Small intestine (tissue), 7 donors: ENCODE measurements at regions not wholly inside any gene's neighbourhood (a gene's known extent, or its start where the extent isn't known, plus 50 kb on each side); places are given as distances from the start of the nearest gene placed in this dataset.

Experiments used
- DNase-seq, 2 donors: peaks; one replicate each; pipeline versions ENCODE4 v3.0.0 to v3.0.0-alpha.2; 2013
- FAIRE-seq: peaks from 2 replicates; lab custom pipeline; 2012; peaks lifted over from hg19 to GRCh38; lab: Jason Lieb, UNC
- H3K27ac ChIP-seq, 3 donors: one replicate each; pipeline ENCODE4 v1.5.1; 2013; ENCODE audit warnings: low read length in 2 of 3, mild to moderate bottlenecking in 2 of 3, control low read depth in 1 of 3, inconsistent platforms in 1 of 3, low read depth in 1 of 3, moderate library complexity in 1 of 3
- H3K27me3 ChIP-seq, 3 donors: one replicate each; pipeline ENCODE4 v1.6.1; 2013; ENCODE audit warnings: low read length in 3 of 3, inconsistent platforms in 1 of 3; ENCODE audit not compliant: control insufficient read depth in 3 of 3, insufficient read depth in 3 of 3
- H3K36me3 ChIP-seq, 3 donors: one replicate each; pipeline ENCODE4 v1.6.1; 2013; ENCODE audit warnings: low read length in 3 of 3, inconsistent platforms in 1 of 3, low read depth in 1 of 3, mild to moderate bottlenecking in 1 of 3, moderate library complexity in 1 of 3; ENCODE audit not compliant: control insufficient read depth in 3 of 3, insufficient read depth in 2 of 3
- H3K4me1 ChIP-seq, 3 donors: one replicate each; pipeline ENCODE4 v1.6.1; 2013; ENCODE audit warnings: low read length in 2 of 3, inconsistent platforms in 1 of 3, low read depth in 1 of 3, mild to moderate bottlenecking in 1 of 3, moderate library complexity in 1 of 3; ENCODE audit not compliant: control insufficient read depth in 3 of 3, insufficient read depth in 2 of 3
- H3K4me3 ChIP-seq, 3 donors: one replicate each; pipeline ENCODE4 v1.5.1; 2013; ENCODE audit warnings: low read length in 3 of 3, control low read depth in 1 of 3, inconsistent platforms in 1 of 3, low read depth in 1 of 3, mild to moderate bottlenecking in 1 of 3, moderate library complexity in 1 of 3
- H3K9me3 ChIP-seq, 2 donors: one replicate each; pipeline ENCODE4 v1.6.1; 2013; ENCODE audit warnings: low read depth in 1 of 2, low read length in 1 of 2; ENCODE audit not compliant: control insufficient read depth in 2 of 2, insufficient read depth in 1 of 2
- WGBS, 3 donors: extraction: QIAGEN DNeasy Blood & Tissue Kit; methylation state at CpG; one replicate each; pipeline ENCODE4 v1.1.7; 2013; 5-methylcytosine and 5-hydroxymethylcytosine counted together
- donor health status: healthy with polysubstance abuse.
- donor health status: control.
- donor health status: control.
- donor health status: Bipolar disorder and iron deficiency.
- donor health status: healthy.

DNA sequence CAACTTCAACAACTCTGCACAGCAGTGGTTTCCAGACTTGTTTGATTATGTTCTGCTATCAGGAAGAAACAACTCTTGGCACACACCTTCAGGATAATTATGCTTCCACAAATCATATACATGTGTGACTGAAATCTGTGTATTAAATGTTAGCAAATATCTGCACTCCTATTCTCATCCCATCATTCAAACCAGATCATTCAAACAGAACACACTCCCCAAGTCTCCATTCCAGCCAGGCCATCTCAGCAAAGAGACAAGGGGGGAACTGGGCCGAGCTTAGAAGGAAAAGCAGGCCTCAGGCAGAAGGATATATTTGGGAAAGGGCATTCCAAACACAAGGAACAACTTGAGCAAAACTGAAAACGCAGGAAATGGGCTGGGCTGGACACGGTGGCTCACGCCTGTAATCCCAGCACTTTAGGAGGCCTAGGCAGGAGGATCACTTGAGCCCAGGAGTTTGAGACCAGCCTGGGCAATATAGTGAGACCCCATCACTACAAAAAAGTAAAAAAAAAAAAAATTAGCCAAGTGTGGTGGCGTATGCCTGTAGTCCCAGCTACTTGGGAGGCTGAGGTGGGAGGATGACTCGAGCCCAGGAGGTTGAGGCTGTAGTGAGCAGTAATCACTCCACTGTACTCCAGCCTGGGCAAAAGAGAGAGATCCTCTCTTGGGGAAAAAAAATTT, 62.7 kb downstream of the ZFP36L2 start:
- Histone ChIP-seq H3K4me3 (no peak overlapping the region), H3K9me3 (no peaks in the 10 kb centered on the region), H3K27me3 (no peaks in the 10 kb centered on the region), H3K4me1 (peaks cover 4 to 79% (median 5%) of the 10 kb centered on the region in 3 donors), H3K36me3 (no peaks in the 10 kb centered on the region), H3K27ac (peak overlapping the region; percentile 88 to 92 (median 92))
- FAIRE-seq: no peak
- WGBS, 3 donors: 40 to 59% (median 59%) methylated on average over 6 of the region's 6 CpGs
- DNase-seq: no peak

DNA sequence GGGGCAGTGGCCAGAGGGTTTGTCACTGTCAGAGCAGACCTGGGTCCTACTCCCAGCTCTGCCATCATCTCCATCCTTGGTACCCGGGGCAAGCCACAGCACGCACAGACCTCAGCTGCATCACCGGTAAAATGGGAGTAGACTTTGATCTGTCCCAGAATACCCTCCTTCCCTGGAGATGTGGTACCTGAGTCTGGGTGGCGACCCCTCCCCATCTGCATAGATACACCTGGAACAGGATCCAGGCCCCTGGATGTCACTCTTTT, 64.0 kb downstream of the ZFP36L2 start:
- Histone ChIP-seq H3K27ac (peak overlapping the region; percentile 73 to 90 (median 88)), H3K4me3 (peak overlapping the region in 2 of 3 donors; percentile 2 to 8), H3K9me3 (no peaks in the 10 kb centered on the region), H3K36me3 (no peaks in the 10 kb centered on the region), H3K4me1 (peaks cover 7 to 79% (median 11%) of the 10 kb centered on the region in 3 donors), H3K27me3 (no peaks in the 10 kb centered on the region)
- DNase-seq: peak; percentile 75 to 90
- WGBS, 3 donors: 13 to 76% (median 33%) methylated on average over 4 of the region's 4 CpGs
- no peak for FAIRE-seq

DNA sequence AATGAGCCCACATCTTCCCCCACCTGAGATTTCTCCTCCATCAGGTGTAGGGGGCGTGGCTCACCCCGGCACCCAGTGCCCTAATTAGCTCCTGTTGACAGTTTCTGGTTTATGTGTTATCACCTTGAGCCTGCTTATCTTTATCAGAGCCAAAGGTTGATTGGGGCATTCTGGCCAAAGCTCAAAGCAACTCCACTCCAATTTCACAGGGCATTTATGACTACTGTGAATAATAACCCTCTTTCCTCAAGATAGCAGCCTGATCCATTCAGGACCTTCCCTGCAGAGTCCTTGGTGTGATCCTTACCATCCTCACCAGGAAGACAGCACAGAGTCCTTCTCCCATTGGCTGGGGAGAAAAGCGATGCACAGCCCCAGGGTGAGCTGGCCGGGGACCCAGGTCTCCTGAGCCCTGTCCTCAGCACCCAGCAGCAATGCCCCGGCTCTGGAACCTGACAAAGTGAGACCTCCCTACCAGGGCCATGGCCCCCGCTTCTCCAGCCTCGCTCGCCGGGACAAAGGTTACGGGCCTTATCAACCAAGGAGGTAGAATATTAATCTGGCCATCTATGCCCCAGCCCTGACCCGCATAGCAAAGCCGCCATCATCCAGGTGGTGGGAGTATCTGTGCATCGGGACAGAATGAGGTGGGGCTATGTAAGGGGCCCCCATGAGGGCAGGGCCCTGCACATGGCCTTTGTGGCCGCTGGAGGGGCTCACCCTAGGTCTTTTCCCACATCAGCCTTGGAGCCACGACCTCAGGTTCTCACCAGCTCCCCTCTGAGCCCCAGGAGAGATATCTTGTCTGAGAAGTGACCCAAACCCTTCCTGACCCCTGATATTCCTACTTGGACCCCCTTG, 64.5 kb downstream of the ZFP36L2 start:
- Histone ChIP-seq H3K9me3 (no peaks in the 10 kb centered on the region), H3K27ac (peak overlapping the region; percentile 88 to 99 (median 97)), H3K4me3 (peak overlapping the region in 2 of 3 donors; percentile 2 to 8), H3K4me1 (peaks cover 7 to 83% (median 11%) of the 10 kb centered on the region in 3 donors), H3K36me3 (no peaks in the 10 kb centered on the region), H3K27me3 (no peaks in the 10 kb centered on the region)
- 23 to 67% (median 33%) methylated on average over 14 to 15 of the region's 15 CpGs for WGBS, 3 donors
- DNase-seq: peak; percentile 95 to 99
- FAIRE-seq: no peak

DNA sequence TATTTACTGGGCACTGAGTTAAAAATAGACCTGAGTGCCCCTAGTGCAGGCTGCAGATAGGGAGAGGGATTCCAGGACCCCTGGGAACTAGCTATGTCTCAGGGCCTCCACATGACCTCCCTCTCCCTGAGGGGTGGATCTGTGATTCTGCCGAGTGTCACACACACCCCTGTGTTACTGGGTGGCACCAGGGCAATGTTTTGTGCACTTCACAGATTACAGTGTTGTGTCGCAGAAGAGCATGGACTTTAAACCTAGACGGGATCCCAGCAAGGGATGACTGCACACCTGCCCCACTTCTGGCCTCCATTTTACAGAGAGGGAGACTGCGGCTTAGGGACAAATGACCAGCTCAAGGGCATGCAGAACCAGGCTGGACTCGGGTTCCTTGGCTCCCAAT, 65.6 kb downstream of the ZFP36L2 start:
- no peaks in the 10 kb centered on the region for H3K36me3 ChIP-seq
- H3K27ac ChIP-seq: peak overlapping the region; percentile 88 to 99 (median 97)
- FAIRE-seq (no peak), DNase-seq (peak; percentile 92 to 98)
- no peaks in the 10 kb centered on the region for H3K27me3 ChIP-seq
- no peak overlapping the region for H3K4me3 ChIP-seq
- H3K9me3 ChIP-seq: no peaks in the 10 kb centered on the region
- peaks cover 7 to 85% (median 11%) of the 10 kb centered on the region in 3 donors for H3K4me1 ChIP-seq
- 27 to 64% (median 36%) methylated on average over 5 of the region's 5 CpGs for WGBS, 3 donors

DNA sequence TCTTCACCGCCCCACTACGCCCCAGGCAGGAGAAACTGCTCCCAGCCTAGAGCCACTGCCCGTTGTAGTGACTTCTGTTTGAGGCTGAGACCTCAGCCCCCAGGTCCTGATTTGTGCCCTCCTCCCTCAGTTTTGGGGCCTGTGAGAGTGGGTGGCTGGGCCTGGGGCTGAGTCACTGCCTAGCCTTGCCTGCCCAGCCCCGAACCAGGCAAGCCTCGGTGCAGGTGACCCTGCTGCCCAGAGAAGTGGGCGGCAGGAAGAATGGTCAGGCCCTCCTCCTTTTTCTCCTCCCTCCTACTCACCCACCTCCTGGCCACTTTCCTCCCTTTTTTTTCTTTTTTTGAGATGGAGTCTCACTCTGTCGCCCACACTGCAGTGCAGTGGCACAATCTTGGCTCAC, 66.6 kb downstream of the ZFP36L2 start:
- DNase-seq (no peak), FAIRE-seq (no peak)
- Histone ChIP-seq H3K9me3 (no peaks in the 10 kb centered on the region), H3K27me3 (no peaks in the 10 kb centered on the region), H3K36me3 (no peaks in the 10 kb centered on the region), H3K27ac (peak overlapping the region; percentile 88 to 99 (median 97)), H3K4me3 (no peak overlapping the region), H3K4me1 (peaks cover 7 to 78% (median 11%) of the 10 kb centered on the region in 3 donors)
- 46 to 63% (median 53%) methylated on average over 7 of the region's 7 CpGs for WGBS, 3 donors

DNA sequence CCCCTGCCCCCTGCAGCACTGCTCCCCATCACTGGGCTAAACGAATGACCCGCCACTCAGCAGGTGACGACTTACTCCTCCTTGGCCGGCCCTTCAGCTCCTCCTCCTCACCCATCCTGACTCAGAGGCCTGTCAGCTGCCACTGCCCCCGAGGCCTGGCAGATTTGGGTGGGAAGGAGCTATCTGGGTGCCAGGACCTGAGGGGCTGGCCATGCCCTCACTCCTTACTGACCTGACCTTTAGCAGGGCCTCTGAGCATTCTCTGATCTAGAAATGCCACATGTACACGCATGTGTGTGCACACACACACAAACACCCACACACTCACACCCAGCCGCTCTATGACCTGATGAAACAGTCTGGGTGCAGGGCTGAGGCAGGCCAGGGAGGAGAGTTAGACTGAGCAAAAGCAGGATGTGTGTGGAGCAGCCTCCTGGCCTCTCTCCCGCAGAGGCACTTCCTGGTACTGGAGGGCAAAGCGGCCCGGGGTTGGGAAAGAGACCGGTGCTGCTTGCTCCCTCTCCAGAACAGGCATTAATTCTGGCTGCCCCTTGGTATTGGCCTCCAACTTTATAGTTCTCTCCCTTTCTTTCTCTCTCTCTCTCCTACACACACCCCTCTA, 68.0 kb downstream of the ZFP36L2 start:
- peak; percentile 84 to 86 for DNase-seq
- Histone ChIP-seq H3K27me3 (no peaks in the 10 kb centered on the region), H3K27ac (peak overlapping the region; percentile 88 to 99 (median 97)), H3K9me3 (no peaks in the 10 kb centered on the region), H3K4me1 (peaks cover 9 to 66% (median 11%) of the 10 kb centered on the region in 3 donors), H3K36me3 (no peaks in the 10 kb centered on the region), H3K4me3 (no peak overlapping the region)
- WGBS, 3 donors: 5 to 33% (median 16%) methylated on average over 11 of the region's 11 CpGs
- FAIRE-seq: no peak

DNA sequence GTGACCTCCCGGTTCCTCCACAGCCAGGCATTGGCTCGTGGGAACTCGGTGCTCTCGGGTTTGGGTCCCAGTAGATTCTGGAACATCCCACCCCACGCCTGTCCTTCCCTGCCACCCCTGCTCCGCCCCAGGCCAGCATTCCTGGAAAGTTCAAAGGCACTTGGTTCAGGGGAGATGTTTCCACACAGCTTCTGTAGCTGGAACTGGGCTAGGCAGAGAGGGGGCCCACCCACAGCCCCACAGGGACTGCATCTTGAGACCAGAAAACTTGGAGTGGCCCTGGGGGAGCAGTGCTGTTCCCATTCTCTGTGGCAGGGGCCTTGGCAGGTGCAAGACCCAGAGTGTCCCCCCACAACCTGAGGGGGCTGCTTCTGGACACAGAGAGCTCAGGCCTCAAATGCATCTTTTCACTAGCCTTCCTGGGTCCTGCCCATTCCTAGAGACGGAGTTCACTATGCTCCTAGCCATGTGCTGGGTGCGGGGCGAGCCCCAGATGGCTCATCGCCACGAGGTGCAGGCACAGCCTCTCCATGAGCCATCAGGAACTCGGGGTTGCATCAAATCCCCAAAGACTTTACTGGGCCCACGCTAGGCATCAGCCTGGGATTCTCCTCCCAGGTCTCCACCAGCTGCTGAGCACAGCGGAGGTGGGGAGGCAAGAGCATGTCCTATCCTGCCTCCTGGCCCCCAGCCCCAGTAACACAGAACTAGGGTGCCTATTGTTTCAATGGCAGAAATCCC, 68.7 kb downstream of the ZFP36L2 start:
- FAIRE-seq (no peak), DNase-seq (no peak)
- Histone ChIP-seq H3K27me3 (no peaks in the 10 kb centered on the region), H3K27ac (peak overlapping the region; percentile 88 to 99 (median 97)), H3K9me3 (no peaks in the 10 kb centered on the region), H3K4me3 (no peak overlapping the region), H3K4me1 (peaks cover 10 to 65% (median 11%) of the 10 kb centered on the region in 3 donors), H3K36me3 (no peaks in the 10 kb centered on the region)
- 45 to 75% (median 56%) methylated on average over 14 of the region's 14 CpGs for WGBS, 3 donors
